Loucy (cell line): ENCODE measurements at regions not wholly inside any gene's neighbourhood (a gene's known extent, or its start where the extent isn't known, plus 50 kb on each side); places are given as distances from the start of the nearest gene placed in this dataset.

Experiments
- EZH2phosphoT487 ChIP-seq: fragments of 200-600 bp; IDR thresholded peaks from 2 replicates; pipeline ENCODE4 v1.6.1; 2018; ENCODE audit warnings: antibody characterized with exemption, mild to moderate bottlenecking, moderate library complexity, borderline replicate concordance
- TF ChIP-seq, protein P1 (sequence below): fragments of 200-600 bp; sonication (generic); conservative IDR thresholded peaks from 2 replicates; pipeline ENCODE4 v1.5.1; 2014; ENCODE audit warnings: mild to moderate bottlenecking, antibody characterized with exemption, low read length

DNA sequence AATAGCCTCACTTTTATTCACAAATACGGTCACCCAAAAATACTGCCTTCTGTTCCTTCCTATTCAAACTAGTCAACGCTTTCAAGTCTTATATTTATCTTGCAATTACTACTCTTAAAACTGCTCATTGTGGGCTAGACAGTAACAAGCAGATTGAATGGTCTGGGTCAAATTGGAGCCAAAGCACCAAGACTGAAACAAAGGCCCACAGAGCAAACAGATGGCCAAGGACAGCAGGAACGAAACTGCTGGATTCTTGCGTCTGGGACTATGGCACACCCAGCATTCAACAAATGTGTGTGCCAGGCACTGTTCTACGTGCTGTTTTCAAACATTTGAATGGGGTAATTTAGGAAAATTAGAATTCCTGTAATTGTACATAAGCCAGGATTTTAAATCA lies 250.1 kb upstream of the PSMD7 start:
- TF ChIP-seq, protein P1, sequence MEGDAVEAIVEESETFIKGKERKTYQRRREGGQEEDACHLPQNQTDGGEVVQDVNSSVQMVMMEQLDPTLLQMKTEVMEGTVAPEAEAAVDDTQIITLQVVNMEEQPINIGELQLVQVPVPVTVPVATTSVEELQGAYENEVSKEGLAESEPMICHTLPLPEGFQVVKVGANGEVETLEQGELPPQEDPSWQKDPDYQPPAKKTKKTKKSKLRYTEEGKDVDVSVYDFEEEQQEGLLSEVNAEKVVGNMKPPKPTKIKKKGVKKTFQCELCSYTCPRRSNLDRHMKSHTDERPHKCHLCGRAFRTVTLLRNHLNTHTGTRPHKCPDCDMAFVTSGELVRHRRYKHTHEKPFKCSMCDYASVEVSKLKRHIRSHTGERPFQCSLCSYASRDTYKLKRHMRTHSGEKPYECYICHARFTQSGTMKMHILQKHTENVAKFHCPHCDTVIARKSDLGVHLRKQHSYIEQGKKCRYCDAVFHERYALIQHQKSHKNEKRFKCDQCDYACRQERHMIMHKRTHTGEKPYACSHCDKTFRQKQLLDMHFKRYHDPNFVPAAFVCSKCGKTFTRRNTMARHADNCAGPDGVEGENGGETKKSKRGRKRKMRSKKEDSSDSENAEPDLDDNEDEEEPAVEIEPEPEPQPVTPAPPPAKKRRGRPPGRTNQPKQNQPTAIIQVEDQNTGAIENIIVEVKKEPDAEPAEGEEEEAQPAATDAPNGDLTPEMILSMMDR = no peak
- TF ChIP-seq EZH2phosphoT487 = no peak
